A549 (cell line): ENCODE measurements at regions not wholly inside any gene's neighbourhood (a gene's known extent, or its start where the extent isn't known, plus 50 kb on each side); places are given as distances from the start of the nearest gene placed in this dataset.

Source experiments
- CTCF ChIP-seq: fragments of >200 bp; sonication (Bioruptor Twin); formaldehyde crosslinking; IDR thresholded peaks from 3 replicates; pipeline ENCODE4 v1.5.1; 2016
- KDM1A ChIP-seq: fragments of 200-600 bp; sonication (generic); IDR thresholded peaks from 2 replicates; pipeline ENCODE4 v1.6.1; 2016; ENCODE audit warnings: low read depth, mild to moderate bottlenecking
- KDM5A ChIP-seq: fragments of 200-600 bp; sonication (generic); IDR thresholded peaks from 2 replicates; pipeline ENCODE4 v1.6.1; 2016; ENCODE audit warnings: antibody characterized with exemption, mild to moderate bottlenecking
- RNF2 ChIP-seq: fragments of 200-600 bp; sonication (generic); IDR thresholded peaks from 2 replicates; pipeline ENCODE4 v1.6.1; 2016; ENCODE audit warnings: low read depth, mild to moderate bottlenecking, antibody characterized with exemption, moderate library complexity, borderline replicate concordance
- SREBF2 ChIP-seq: fragments of 450-650 bp; IDR thresholded peaks from 2 replicates; pipeline ENCODE4 v1.6.1; 2014; ENCODE audit warnings: mild to moderate bottlenecking, moderate library complexity

- TF ChIP-seq KDM5A, result no peak
- no peak for TF ChIP-seq SREBF2
- TF ChIP-seq CTCF, result no peak
- no peak for TF ChIP-seq RNF2
- no peak for TF ChIP-seq KDM1A
These were observed 744.5 kb upstream of the C9orf72 start for GRCh38 chr9:28317745-28318144.
